HL-60 (cell line): ENCODE measurements at regions not wholly inside any gene's neighbourhood (a gene's known extent, or its start where the extent isn't known, plus 50 kb on each side); places are given as distances from the start of the nearest gene placed in this dataset.

Experiments
- GABPA ChIP-seq: IDR thresholded peaks from 2 replicates; pipeline ENCODE4 v1.6.1; 2012; ENCODE audit warnings: low read depth
- POLR2AphosphoS5 ChIP-seq: IDR thresholded peaks from 2 replicates; pipeline ENCODE4 v1.6.1; 2012; ENCODE audit warnings: low read depth
- TF ChIP-seq, protein P1 (sequence below): IDR thresholded peaks from 2 replicates; pipeline ENCODE4 v1.6.1; 2012; ENCODE audit warnings: low read depth; ENCODE audit not compliant: insufficient replicate concordance
- TF ChIP-seq, protein P2 (sequence below): IDR thresholded peaks from one replicate; pipeline ENCODE4 v1.5.1; 2011; ENCODE audit warnings: low read length, control low read depth, inconsistent platforms; ENCODE audit not compliant: insufficient read depth

DNA sequence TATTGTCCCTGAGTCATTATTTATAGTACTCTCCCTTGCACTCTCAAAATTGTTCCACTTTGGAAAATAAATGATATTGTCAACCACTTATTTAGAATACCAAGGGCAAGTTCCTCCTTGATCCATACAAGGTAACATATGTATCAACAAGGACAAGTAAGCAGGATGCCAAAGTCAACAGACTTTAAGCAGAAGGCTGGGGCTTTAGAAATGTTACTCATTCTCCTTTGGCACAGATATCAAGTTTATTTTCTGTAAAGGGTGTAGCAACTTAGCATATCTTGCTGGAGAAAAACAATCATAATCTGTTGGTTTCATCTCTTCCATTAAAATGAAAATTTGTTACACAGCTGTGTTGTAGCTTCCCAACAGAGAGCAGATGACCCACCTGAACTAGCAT lies 248.7 kb upstream of the SLC30A5 start:
- TF ChIP-seq, protein P1, sequence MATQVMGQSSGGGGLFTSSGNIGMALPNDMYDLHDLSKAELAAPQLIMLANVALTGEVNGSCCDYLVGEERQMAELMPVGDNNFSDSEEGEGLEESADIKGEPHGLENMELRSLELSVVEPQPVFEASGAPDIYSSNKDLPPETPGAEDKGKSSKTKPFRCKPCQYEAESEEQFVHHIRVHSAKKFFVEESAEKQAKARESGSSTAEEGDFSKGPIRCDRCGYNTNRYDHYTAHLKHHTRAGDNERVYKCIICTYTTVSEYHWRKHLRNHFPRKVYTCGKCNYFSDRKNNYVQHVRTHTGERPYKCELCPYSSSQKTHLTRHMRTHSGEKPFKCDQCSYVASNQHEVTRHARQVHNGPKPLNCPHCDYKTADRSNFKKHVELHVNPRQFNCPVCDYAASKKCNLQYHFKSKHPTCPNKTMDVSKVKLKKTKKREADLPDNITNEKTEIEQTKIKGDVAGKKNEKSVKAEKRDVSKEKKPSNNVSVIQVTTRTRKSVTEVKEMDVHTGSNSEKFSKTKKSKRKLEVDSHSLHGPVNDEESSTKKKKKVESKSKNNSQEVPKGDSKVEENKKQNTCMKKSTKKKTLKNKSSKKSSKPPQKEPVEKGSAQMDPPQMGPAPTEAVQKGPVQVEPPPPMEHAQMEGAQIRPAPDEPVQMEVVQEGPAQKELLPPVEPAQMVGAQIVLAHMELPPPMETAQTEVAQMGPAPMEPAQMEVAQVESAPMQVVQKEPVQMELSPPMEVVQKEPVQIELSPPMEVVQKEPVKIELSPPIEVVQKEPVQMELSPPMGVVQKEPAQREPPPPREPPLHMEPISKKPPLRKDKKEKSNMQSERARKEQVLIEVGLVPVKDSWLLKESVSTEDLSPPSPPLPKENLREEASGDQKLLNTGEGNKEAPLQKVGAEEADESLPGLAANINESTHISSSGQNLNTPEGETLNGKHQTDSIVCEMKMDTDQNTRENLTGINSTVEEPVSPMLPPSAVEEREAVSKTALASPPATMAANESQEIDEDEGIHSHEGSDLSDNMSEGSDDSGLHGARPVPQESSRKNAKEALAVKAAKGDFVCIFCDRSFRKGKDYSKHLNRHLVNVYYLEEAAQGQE = no peak
- TF ChIP-seq POLR2AphosphoS5 (no peak), GABPA (no peak)
- TF ChIP-seq, protein P2, sequence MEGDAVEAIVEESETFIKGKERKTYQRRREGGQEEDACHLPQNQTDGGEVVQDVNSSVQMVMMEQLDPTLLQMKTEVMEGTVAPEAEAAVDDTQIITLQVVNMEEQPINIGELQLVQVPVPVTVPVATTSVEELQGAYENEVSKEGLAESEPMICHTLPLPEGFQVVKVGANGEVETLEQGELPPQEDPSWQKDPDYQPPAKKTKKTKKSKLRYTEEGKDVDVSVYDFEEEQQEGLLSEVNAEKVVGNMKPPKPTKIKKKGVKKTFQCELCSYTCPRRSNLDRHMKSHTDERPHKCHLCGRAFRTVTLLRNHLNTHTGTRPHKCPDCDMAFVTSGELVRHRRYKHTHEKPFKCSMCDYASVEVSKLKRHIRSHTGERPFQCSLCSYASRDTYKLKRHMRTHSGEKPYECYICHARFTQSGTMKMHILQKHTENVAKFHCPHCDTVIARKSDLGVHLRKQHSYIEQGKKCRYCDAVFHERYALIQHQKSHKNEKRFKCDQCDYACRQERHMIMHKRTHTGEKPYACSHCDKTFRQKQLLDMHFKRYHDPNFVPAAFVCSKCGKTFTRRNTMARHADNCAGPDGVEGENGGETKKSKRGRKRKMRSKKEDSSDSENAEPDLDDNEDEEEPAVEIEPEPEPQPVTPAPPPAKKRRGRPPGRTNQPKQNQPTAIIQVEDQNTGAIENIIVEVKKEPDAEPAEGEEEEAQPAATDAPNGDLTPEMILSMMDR = no peak
